Cerebellar cortex (tissue), 1 donor: ENCODE measurements at regions not wholly inside any gene's neighbourhood (a gene's known extent, or its start where the extent isn't known, plus 50 kb on each side); places are given as distances from the start of the nearest gene placed in this dataset.
"Not testable (repeated sequence)": the region's sequence is repeated elsewhere in the genome, so short reads cannot be mapped to it uniquely, and the experiment has no call there.

ENCODE experiments used
- DNase-seq: peaks from one replicate; pipeline ENCODE4 v3.0.0-alpha.2; 2015; ENCODE audit warnings: low spot score

GRCh38 chr15:37416103-37416502 is 315.8 kb upstream of the MEIS2 start:
- DNase-seq, result no peak

GRCh38 chr15:37425541-37425940 is 325.2 kb upstream of the MEIS2 start:
- no peak for DNase-seq

GRCh38 chr15:37427393-37427792 is 327.0 kb upstream of the MEIS2 start:
- not testable (repeated sequence) for DNase-seq

GRCh38 chr15:37446921-37447320 is 346.6 kb upstream of the MEIS2 start:
- no peak for DNase-seq

- no peak for DNase-seq
Observed at GRCh38 chr15:37452498-37452897, 352.1 kb upstream of the MEIS2 start.

GRCh38 chr15:37480482-37480881 is 380.1 kb upstream of the MEIS2 start:
- no peak for DNase-seq

GRCh38 chr15:37481126-37481525 is 380.8 kb upstream of the MEIS2 start:
- DNase-seq, result no peak

- no peak for DNase-seq
Observed at GRCh38 chr15:37483779-37484178, 383.4 kb upstream of the MEIS2 start.

GRCh38 chr15:37485056-37485455 is 384.7 kb upstream of the MEIS2 start:
- no peak for DNase-seq

- DNase-seq, result no peak
Observed at GRCh38 chr15:37490707-37491106, 390.4 kb upstream of the MEIS2 start.

- no peak for DNase-seq
Observed at GRCh38 chr15:37516621-37517020, 416.3 kb upstream of the MEIS2 start.

- DNase-seq, result no peak
Observed at GRCh38 chr15:37517191-37517895, 417.0 kb upstream of the MEIS2 start.

GRCh38 chr15:37518436-37518835 is 416.0 kb upstream of the TMCO5A start:
- DNase-seq, result no peak

- no peak for DNase-seq
Observed at GRCh38 chr15:37520026-37520425, 414.4 kb upstream of the TMCO5A start.

GRCh38 chr15:37520882-37521281 is 413.6 kb upstream of the TMCO5A start:
- DNase-seq, result no peak

GRCh38 chr15:37524601-37525000 is 409.8 kb upstream of the TMCO5A start:
- DNase-seq, result no peak

GRCh38 chr15:37528432-37528831 is 406.0 kb upstream of the TMCO5A start:
- no peak for DNase-seq

- DNase-seq, result no peak
Observed at GRCh38 chr15:37536967-37537605, 397.4 kb upstream of the TMCO5A start.

- DNase-seq, result no peak
Observed at GRCh38 chr15:37537802-37538201, 396.6 kb upstream of the TMCO5A start.

- DNase-seq, result no peak
Observed at GRCh38 chr15:37548116-37548515, 386.3 kb upstream of the TMCO5A start.

- DNase-seq, result no peak
Observed at GRCh38 chr15:37550360-37551024, 383.9 kb upstream of the TMCO5A start.

GRCh38 chr15:37572401-37572800 is 362.0 kb upstream of the TMCO5A start:
- DNase-seq, result no peak

- DNase-seq, result no peak
Observed at GRCh38 chr15:37574985-37575384, 359.5 kb upstream of the TMCO5A start.
